MCF 10A (cell line): ENCODE measurements at regions not wholly inside any gene's neighbourhood (a gene's known extent, or its start where the extent isn't known, plus 50 kb on each side); places are given as distances from the start of the nearest gene placed in this dataset.

Source experiments
- BruUV-seq: library from RNA; stranded (reverse); fragments of 400-500 nt; replicated peaks from 2 replicates; lab custom pipeline; 2021; lab: Mats Ljungman, UMichigan
- CTCF ChIA-PET: fragments of 300-600 bp; sonication (Branson Sonifier 250); formaldehyde crosslinking; extraction: SDS; loops from one replicate; lab custom pipeline; 2021; ENCODE audit warnings: antibody characterized with exemption, inconsistent platforms; lab: Yijun Ruan, JAX
- POLR2A ChIA-PET: fragments of 300-600, 350-650 bp; sonication (Branson Sonifier 250); formaldehyde crosslinking; extraction: SDS; loops from one replicate; lab custom pipeline; 2020; ENCODE audit warnings: antibody characterized with exemption, inconsistent platforms; lab: Yijun Ruan, JAX
- DNase-seq: peaks from one replicate; pipeline ENCODE4 v3.0.0-alpha.2; 2018; ENCODE audit not compliant: unreplicated experiment
- H3K27ac Mint-ChIP-seq: one replicate; pipeline ENCODE4 v1.8.0; 2022; ENCODE audit warnings: mild to moderate bottlenecking, low read depth, mixed read lengths; ENCODE audit not compliant: unreplicated experiment
- H3K27me3 Mint-ChIP-seq: one replicate; pipeline ENCODE4 v1.8.0; 2022; ENCODE audit warnings: mixed read lengths; ENCODE audit not compliant: insufficient read depth, unreplicated experiment
- H3K36me3 Mint-ChIP-seq: one replicate; pipeline ENCODE4 v1.8.0; 2022; ENCODE audit warnings: mild to moderate bottlenecking, moderate library complexity, mixed read lengths; ENCODE audit not compliant: insufficient read depth, unreplicated experiment
- H3K4me1 Mint-ChIP-seq: one replicate; pipeline ENCODE4 v1.8.0; 2022; ENCODE audit warnings: mixed read lengths; ENCODE audit not compliant: insufficient read depth, unreplicated experiment
- H3K4me3 Mint-ChIP-seq: one replicate; pipeline ENCODE4 v1.8.0; 2022; ENCODE audit warnings: mild to moderate bottlenecking, moderate library complexity, mixed read lengths; ENCODE audit not compliant: unreplicated experiment
- H3K9me3 Mint-ChIP-seq: one replicate; pipeline ENCODE4 v1.8.0; 2022; ENCODE audit warnings: mixed read lengths; ENCODE audit not compliant: unreplicated experiment
- intact Hi-C: fragments of 100-400 bp; cut with micrococcal nuclease; formaldehyde crosslinking; loops from 2 replicates; pipeline ENCODE4 v1.14.1; 2022
- TF ChIP-seq, protein P1 (sequence below): fragments of 200-600 bp; IDR thresholded peaks from one replicate; pipeline ENCODE4 v1.8.0; 2022; ENCODE audit warnings: antibody characterized with exemption, mild to moderate bottlenecking; ENCODE audit not compliant: unreplicated experiment

DNA sequence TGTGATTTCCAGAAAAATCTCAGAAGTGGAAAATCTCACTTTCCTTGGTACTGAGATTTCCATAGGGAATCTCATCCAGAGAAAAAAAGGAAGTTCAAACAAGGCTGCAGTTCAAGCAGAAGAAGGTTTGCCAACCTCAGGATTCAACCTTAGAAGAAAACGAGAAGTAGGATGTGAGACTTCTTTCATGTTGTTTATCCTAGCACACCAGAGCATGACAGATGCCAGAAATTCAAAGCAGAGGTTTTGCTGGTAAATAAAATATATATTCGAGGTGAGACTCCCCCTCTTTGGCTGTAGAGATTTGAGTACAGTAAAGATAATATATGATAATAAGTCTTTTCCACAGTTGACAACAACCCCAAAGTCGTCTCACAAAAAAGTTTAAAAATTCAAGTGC lies 116.9 kb upstream of the SMC2 start:
- no peaks in the 10 kb centered on the region for H3K36me3 Mint-ChIP-seq
- intact Hi-C loops: no loop called here
- ChIA-PET CTCF (no interaction called here), POLR2A (no interaction called here)
- H3K27me3 Mint-ChIP-seq: no peaks in the 10 kb centered on the region
- H3K4me3 Mint-ChIP-seq: no peak overlapping the region
- TF ChIP-seq, protein P1, sequence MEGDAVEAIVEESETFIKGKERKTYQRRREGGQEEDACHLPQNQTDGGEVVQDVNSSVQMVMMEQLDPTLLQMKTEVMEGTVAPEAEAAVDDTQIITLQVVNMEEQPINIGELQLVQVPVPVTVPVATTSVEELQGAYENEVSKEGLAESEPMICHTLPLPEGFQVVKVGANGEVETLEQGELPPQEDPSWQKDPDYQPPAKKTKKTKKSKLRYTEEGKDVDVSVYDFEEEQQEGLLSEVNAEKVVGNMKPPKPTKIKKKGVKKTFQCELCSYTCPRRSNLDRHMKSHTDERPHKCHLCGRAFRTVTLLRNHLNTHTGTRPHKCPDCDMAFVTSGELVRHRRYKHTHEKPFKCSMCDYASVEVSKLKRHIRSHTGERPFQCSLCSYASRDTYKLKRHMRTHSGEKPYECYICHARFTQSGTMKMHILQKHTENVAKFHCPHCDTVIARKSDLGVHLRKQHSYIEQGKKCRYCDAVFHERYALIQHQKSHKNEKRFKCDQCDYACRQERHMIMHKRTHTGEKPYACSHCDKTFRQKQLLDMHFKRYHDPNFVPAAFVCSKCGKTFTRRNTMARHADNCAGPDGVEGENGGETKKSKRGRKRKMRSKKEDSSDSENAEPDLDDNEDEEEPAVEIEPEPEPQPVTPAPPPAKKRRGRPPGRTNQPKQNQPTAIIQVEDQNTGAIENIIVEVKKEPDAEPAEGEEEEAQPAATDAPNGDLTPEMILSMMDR: no peak
- peaks cover 15% of the 10 kb centered on the region for H3K9me3 Mint-ChIP-seq
- H3K27ac Mint-ChIP-seq: no peak overlapping the region
- no peak for DNase-seq
- BruUV-seq: no TSS peak
- no peaks in the 10 kb centered on the region for H3K4me1 Mint-ChIP-seq

DNA sequence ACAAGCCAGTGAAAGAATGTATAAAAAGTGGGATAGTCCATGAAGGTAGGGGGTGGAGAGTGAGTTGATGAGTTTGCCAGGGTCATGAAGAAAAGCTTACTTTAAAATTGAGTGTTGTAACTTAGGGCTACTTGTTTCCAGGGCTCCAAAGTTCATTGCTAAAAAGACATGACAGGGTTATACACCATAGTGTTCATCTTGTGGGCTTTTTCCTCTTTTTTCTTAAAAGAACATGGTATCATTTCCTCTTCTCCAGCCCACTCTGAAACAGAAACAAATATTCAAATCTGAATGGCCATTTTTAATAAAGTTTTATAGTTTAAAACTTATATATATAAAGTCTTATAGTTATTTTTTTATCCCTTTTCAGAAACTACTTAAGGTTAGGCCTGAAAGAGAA lies 115.7 kb upstream of the SMC2 start:
- Mint-ChIP-seq H3K4me1 (no peaks in the 10 kb centered on the region), H3K27ac (no peak overlapping the region), H3K36me3 (no peaks in the 10 kb centered on the region), H3K9me3 (peaks cover 7% of the 10 kb centered on the region), H3K4me3 (no peak overlapping the region), H3K27me3 (no peaks in the 10 kb centered on the region)
- ChIA-PET POLR2A (no interaction called here), CTCF (no interaction called here)
- intact Hi-C loops: no loop called here
- no TSS peak for BruUV-seq
- TF ChIP-seq, protein P1: no peak
- no peak for DNase-seq

DNA sequence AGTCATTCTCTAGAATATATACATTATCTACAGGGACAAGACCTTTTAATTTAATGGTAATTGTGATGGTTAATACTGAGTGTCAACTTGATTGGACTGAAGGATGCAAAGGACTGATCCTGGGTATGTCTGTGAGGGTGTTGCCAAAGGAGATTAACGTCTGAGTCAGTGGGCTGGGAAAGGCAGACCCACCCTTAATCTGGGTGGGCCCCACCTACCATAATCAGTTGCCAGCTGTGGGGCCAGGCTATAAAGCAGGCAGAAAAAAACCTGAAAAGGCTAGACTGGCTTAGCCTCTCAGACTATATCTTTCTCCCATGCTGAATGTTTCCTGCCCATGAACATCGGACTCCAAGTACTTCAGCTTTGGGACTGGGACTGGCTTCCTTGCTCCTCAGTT lies 112.2 kb upstream of the SMC2 start:
- no TSS peak for BruUV-seq
- POLR2A ChIA-PET: no interaction called here
- TF ChIP-seq, protein P1: no peak
- DNase-seq: no peak
- H3K4me1 Mint-ChIP-seq: no peaks in the 10 kb centered on the region
- H3K9me3 Mint-ChIP-seq: peaks cover 7% of the 10 kb centered on the region
- CTCF ChIA-PET: interaction anchor here (0.5 kb wide), 1 partner anchor 195 kb away, joined by 3 read pairs; no protein-coding TSS in a partner anchor
- H3K4me3 Mint-ChIP-seq: no peak overlapping the region
- H3K27me3 Mint-ChIP-seq: no peaks in the 10 kb centered on the region
- H3K27ac Mint-ChIP-seq: no peak overlapping the region
- intact Hi-C loops: no loop called here
- H3K36me3 Mint-ChIP-seq: no peaks in the 10 kb centered on the region

DNA sequence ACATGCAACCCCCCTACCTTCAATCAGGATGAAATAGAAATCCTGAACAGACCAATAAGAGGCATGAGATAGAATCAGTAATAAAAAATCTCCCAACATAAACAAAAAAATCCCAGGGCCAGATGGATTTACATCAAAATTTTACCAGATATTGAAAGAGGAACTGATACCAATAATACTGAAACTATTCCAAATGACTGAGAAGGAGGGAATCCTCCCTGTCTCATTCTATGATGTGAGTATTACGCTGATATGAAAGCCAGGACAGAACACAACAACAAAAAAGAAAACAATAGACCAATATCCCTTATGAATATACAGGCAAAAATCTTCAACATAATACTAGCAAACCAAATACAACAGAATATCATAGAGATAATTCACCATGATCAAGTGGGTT lies 109.0 kb upstream of the SMC2 start:
- no peaks in the 10 kb centered on the region for H3K27me3 Mint-ChIP-seq
- intact Hi-C loops: no loop called here
- no peak for DNase-seq
- ChIA-PET CTCF (no interaction called here), POLR2A (interaction anchor here (1.2 kb wide), 1 partner anchor 11 kb away, joined by 6 read pairs; no protein-coding TSS in a partner anchor)
- no TSS peak for BruUV-seq
- TF ChIP-seq, protein P1: no peak
- no peak overlapping the region for H3K4me3 Mint-ChIP-seq
- no peak overlapping the region for H3K27ac Mint-ChIP-seq
- peaks cover 3% of the 10 kb centered on the region for H3K9me3 Mint-ChIP-seq
- no peaks in the 10 kb centered on the region for H3K36me3 Mint-ChIP-seq
- no peaks in the 10 kb centered on the region for H3K4me1 Mint-ChIP-seq
